A673 (cell line): ENCODE measurements at regions not wholly inside any gene's neighbourhood (a gene's known extent, or its start where the extent isn't known, plus 50 kb on each side); places are given as distances from the start of the nearest gene placed in this dataset.

Experiments used
- BruUV-seq: library from RNA; stranded (reverse); fragments of 400-500 nt; replicated peaks from 2 replicates; lab custom pipeline; 2021; lab: Mats Ljungman, UMichigan
- CTCF ChIA-PET: fragments of 300-600 bp; sonication (Branson Sonifier 250); formaldehyde crosslinking; loops from one replicate; lab custom pipeline; 2022; ENCODE audit warnings: antibody characterized with exemption; lab: Charles Lee
- POLR2A ChIA-PET: fragments of 300-600 bp; sonication (Branson Sonifier 250); formaldehyde crosslinking; loops from one replicate; lab custom pipeline; 2022; ENCODE audit warnings: antibody characterized with exemption; ENCODE audit not compliant: low non-redundant PET; lab: Charles Lee
- DNase-seq: peaks from one replicate; pipeline ENCODE4 v3.0.0-alpha.2; 2015; ENCODE audit warnings: low spot score
- H3K27ac ChIP-seq: fragments of 200-600 bp; sonication (generic); 2 replicates; pipeline ENCODE4 v1.5.1; 2016; ENCODE audit warnings: mixed run types, low read depth, mild to moderate bottlenecking, mixed read lengths, antibody characterized with exemption, low read length; ENCODE audit not compliant: poor library complexity, severe bottlenecking
- H3K27me3 ChIP-seq: fragments of 200-600 bp; sonication (generic); replicated peaks from 2 replicates; pipeline ENCODE4 v1.6.1; 2017; ENCODE audit warnings: mixed run types, low read depth, mild to moderate bottlenecking, mixed read lengths, antibody characterized with exemption, low read length; ENCODE audit not compliant: insufficient read depth, poor library complexity
- H3K36me3 ChIP-seq: fragments of 200-600 bp; sonication (generic); 2 replicates; pipeline ENCODE4 v1.6.1; 2016; ENCODE audit warnings: mixed run types, mild to moderate bottlenecking, mixed read lengths, antibody characterized with exemption, low read length; ENCODE audit not compliant: insufficient read depth, poor library complexity, severe bottlenecking
- H3K4me1 ChIP-seq: fragments of 200-600 bp; sonication (generic); 2 replicates; pipeline ENCODE4 v1.6.1; 2017; ENCODE audit warnings: mixed run types, mild to moderate bottlenecking, mixed read lengths, antibody characterized with exemption, low read length; ENCODE audit not compliant: insufficient read depth, poor library complexity, severe bottlenecking
- H3K4me3 ChIP-seq: fragments of 200-600 bp; sonication (generic); 2 replicates; pipeline ENCODE4 v1.5.1; 2016; ENCODE audit warnings: low read depth, mixed run types, mild to moderate bottlenecking, mixed read lengths, low read length; ENCODE audit not compliant: poor library complexity, severe bottlenecking
- H3K9me3 ChIP-seq: fragments of 200-600 bp; sonication (generic); 2 replicates; pipeline ENCODE4 v1.6.1; 2016; ENCODE audit warnings: mixed run types, low read depth, mild to moderate bottlenecking, mixed read lengths, antibody characterized with exemption, low read length; ENCODE audit not compliant: poor library complexity, severe bottlenecking
- CTCF ChIP-seq: fragments of 300-800, 200-600 bp; sonication (generic); conservative IDR thresholded peaks from 2 replicates; pipeline ENCODE4 v1.5.1; 2017; ENCODE audit warnings: low read depth, mild to moderate bottlenecking, antibody characterized with exemption, low read length, moderate library complexity, mixed read lengths
- EZH2 ChIP-seq: fragments of 200-600 bp; sonication (generic); IDR thresholded peaks from 2 replicates; pipeline ENCODE4 v1.6.1; 2017; ENCODE audit warnings: borderline replicate concordance, low read depth, mild to moderate bottlenecking, mixed read lengths, antibody characterized with exemption, low read length; ENCODE audit not compliant: poor library complexity, severe bottlenecking
- intact Hi-C: fragments of 100-400 bp; cut with micrococcal nuclease; formaldehyde crosslinking; loops from one replicate; pipeline ENCODE4 v1.10.0; 2022; ENCODE audit not compliant: unreplicated experiment

DNA sequence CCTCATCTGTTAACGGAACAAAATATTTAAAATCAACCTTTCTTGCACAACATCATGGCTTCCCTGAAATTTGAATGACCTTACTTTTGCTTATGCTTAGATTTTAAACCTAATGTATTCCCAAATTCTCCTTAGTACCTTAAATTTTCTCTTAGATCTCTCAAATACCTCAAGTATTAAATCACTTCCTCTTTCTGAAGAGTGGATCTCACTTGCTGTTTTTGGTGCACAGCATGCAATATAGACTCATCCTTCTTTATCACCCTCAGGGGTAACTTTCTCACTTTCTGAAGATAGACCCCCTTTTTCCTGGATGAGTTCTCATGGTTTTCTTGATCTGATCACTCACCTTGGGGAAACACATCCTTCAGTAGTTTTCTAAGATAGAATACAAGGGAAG, 871.7 kb downstream of the DACH1 start:
- DNase-seq, result no peak
- POLR2A ChIA-PET, result interaction anchor here (0.6 kb wide), 1 partner anchor 105 kb away, joined by 3 read pairs; no protein-coding TSS in a partner anchor
- intact Hi-C loops, result no loop called here
- CTCF ChIA-PET, result no interaction called here
- no peaks in the 10 kb centered on the region for H3K36me3 ChIP-seq
- no peaks in the 10 kb centered on the region for H3K9me3 ChIP-seq
- TF ChIP-seq EZH2 (no peak), CTCF (no peak)
- H3K4me1 ChIP-seq, result no peaks in the 10 kb centered on the region
- no TSS peak for BruUV-seq
- H3K27ac ChIP-seq, result no peak overlapping the region
- no peak overlapping the region for H3K4me3 ChIP-seq
- H3K27me3 ChIP-seq, result peaks cover 27% of the 10 kb centered on the region

DNA sequence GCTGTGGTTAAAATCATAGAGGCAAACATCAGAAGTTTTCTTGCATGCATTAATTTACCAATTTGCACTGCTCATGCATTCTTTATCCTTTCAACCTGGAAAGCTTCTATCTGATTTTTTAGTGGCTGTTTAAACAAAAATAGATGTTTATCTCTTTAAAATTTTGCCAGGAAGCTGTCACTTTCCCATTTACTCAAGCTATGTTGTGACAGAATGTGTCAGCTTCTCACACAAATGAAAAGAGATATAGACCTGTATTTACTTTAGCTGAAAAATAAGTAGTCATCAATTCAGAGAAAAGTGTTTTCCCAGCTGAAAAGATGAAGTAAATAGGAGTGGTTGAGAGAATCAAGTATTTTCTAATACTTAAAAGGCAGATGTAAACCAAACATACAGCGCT, 872.8 kb downstream of the DACH1 start:
- ChIA-PET CTCF (no interaction called here), POLR2A (no interaction called here)
- TF ChIP-seq CTCF (no peak), EZH2 (no peak)
- BruUV-seq, result no TSS peak
- no peak overlapping the region for H3K27ac ChIP-seq
- DNase-seq, result no peak
- intact Hi-C loops, result no loop called here
- H3K9me3 ChIP-seq, result no peaks in the 10 kb centered on the region
- no peaks in the 10 kb centered on the region for H3K4me1 ChIP-seq
- no peak overlapping the region for H3K4me3 ChIP-seq
- no peaks in the 10 kb centered on the region for H3K36me3 ChIP-seq
- H3K27me3 ChIP-seq, result peaks cover 37% of the 10 kb centered on the region

GRCh38 chr13:70987043-70987442, 878.8 kb upstream of the KLHL1 start:
- no TSS peak for BruUV-seq

More at GRCh38 chr13:70987043-70987442, 878.8 kb upstream of the KLHL1 start:
- H3K4me1 ChIP-seq, result no peaks in the 10 kb centered on the region
- ChIA-PET CTCF (no interaction called here), POLR2A (no interaction called here)
- H3K4me3 ChIP-seq, result no peak overlapping the region
- intact Hi-C loops, result no loop called here
- H3K27ac ChIP-seq, result no peak overlapping the region
- H3K9me3 ChIP-seq, result no peaks in the 10 kb centered on the region
- H3K36me3 ChIP-seq, result no peaks in the 10 kb centered on the region
- H3K27me3 ChIP-seq, result peaks cover 30% of the 10 kb centered on the region
- TF ChIP-seq CTCF, result no peak
- TF ChIP-seq EZH2, result no peak
- DNase-seq, result no peak
